ENCODE measurements at regions not wholly inside any gene's neighbourhood (a gene's known extent, or its start where the extent isn't known, plus 50 kb on each side); places are given as distances from the start of the nearest gene placed in this dataset.

DNA sequence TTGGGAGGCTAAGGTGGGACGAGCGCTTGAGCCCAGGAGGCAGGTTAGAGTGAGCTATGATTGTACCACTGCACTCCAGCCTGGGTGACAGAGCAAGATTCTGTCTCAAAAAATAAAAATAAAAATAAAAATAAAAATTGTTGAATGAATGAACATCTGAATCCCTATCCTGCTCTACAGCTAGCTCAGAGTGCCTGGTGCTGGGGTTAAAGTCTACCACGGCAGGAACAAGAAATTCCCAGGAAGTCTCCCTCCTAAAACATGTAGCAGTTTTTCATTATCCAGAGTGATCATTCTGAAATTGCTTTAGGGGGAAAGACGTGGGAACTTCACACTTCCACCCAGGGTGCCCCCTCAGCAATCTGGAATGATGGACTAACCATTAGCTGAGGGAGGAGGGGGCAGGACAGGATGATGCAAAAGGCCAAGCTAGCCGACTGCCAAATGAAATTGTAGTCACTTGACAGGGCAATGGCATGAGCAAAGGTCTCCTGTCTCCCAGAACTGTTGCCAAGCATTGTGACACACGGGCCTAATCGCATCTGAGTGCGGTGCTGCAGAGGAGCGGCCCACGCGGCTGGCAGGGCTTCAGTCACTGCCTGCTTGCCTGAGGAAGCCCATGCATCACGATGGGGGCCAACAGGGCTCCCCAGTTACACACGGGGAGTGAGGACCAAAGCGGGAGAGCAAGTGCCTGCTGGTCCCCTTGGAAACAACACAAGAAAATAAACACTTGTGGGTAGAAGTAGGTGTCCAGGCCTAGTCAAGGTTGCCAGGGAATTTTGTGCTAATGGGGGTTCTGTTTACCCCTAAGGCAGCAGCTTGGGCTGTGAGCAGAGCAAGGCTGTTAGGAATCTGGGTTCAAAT, 85.7 kb downstream of the NENF start:
- H3K36me3 ChIP-seq (ENCODE audit: control insufficient read depth, insufficient read depth, low read length): no peaks in the 10 kb centered on the region
- H3K27ac ChIP-seq (ENCODE audit: insufficient read depth, low read length): no peak overlapping the region
- no peak overlapping the region for H2AFZ ChIP-seq (ENCODE audit: low read length)
- H3K9ac ChIP-seq (ENCODE audit: insufficient read depth, low read length): no peak overlapping the region
- peak; percentile 78 to 85 for DNase-seq (ENCODE audit: low read depth in 2 of 2)
- no peaks in the 10 kb centered on the region for H3K9me3 ChIP-seq (ENCODE audit: control insufficient read depth, insufficient read depth, low read depth, low read length)
- TF ChIP-seq, protein P1, sequence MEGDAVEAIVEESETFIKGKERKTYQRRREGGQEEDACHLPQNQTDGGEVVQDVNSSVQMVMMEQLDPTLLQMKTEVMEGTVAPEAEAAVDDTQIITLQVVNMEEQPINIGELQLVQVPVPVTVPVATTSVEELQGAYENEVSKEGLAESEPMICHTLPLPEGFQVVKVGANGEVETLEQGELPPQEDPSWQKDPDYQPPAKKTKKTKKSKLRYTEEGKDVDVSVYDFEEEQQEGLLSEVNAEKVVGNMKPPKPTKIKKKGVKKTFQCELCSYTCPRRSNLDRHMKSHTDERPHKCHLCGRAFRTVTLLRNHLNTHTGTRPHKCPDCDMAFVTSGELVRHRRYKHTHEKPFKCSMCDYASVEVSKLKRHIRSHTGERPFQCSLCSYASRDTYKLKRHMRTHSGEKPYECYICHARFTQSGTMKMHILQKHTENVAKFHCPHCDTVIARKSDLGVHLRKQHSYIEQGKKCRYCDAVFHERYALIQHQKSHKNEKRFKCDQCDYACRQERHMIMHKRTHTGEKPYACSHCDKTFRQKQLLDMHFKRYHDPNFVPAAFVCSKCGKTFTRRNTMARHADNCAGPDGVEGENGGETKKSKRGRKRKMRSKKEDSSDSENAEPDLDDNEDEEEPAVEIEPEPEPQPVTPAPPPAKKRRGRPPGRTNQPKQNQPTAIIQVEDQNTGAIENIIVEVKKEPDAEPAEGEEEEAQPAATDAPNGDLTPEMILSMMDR (conservative IDR thresholded peaks at IDR 0.05 in 1 of 2, IDR thresholded peaks at IDR 0.05 in 1 of 2; ENCODE audit: low read depth in 1 of 2, low read length in 2 of 2): no peak
- no peak for TF ChIP-seq EZH2 (IDR thresholded peaks at IDR 0.05; ENCODE audit: low read length, missing control alignments)
- no peak overlapping the region for H3K4me3 ChIP-seq (replicated peaks in 1 of 4; ENCODE audit: control extremely low read depth in 1 of 4, insufficient read depth in 1 of 4, low read depth in 3 of 4, low read length in 4 of 4)
- H3K4me2 ChIP-seq (ENCODE audit: extremely low read depth, insufficient read depth, low read length): no peak overlapping the region
- H3K79me2 ChIP-seq (ENCODE audit: control insufficient read depth, insufficient read depth, low read length): no peaks in the 10 kb centered on the region
- peaks cover 10% of the 10 kb centered on the region for H3K27me3 ChIP-seq (ENCODE audit: control insufficient read depth, insufficient read depth, low read length)
- no peaks in the 10 kb centered on the region for H4K20me1 ChIP-seq (ENCODE audit: control insufficient read depth, extremely low read depth, insufficient read depth, low read length)
- peaks cover 3% of the 10 kb centered on the region for H3K4me1 ChIP-seq (ENCODE audit: control insufficient read depth, extremely low read depth, insufficient read depth, low read length)

DNA sequence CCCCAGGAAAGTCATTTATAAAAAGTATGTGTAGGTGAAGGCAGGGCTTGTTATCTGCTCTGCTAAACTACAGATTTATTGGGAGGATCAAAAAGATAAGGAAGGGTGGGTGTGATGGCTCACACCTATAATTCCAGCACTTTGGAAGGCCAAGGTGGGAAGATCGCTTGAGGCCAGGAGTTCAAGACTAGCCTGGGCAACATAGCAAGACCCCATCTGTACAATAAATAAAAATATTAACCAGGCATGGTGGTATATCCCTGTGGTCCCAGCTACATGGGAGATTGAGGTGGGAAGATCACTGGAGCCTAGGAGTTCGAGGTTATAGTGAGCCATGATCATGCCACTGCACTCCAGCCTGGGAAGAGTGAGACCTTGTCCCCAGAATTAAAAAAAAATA, 86.4 kb downstream of the NENF start:
- no peak overlapping the region for H3K4me3 ChIP-seq (replicated peaks in 1 of 4; ENCODE audit: control extremely low read depth in 1 of 4, insufficient read depth in 1 of 4, low read depth in 3 of 4, low read length in 4 of 4)
- H3K9ac ChIP-seq (ENCODE audit: insufficient read depth, low read length): no peak overlapping the region
- no peaks in the 10 kb centered on the region for H4K20me1 ChIP-seq (ENCODE audit: control insufficient read depth, extremely low read depth, insufficient read depth, low read length)
- H3K4me2 ChIP-seq (ENCODE audit: extremely low read depth, insufficient read depth, low read length): peak overlapping the region; percentile 11
- no peaks in the 10 kb centered on the region for H3K36me3 ChIP-seq (ENCODE audit: control insufficient read depth, insufficient read depth, low read length)
- H2AFZ ChIP-seq (ENCODE audit: low read length): no peak overlapping the region
- H3K79me2 ChIP-seq (ENCODE audit: control insufficient read depth, insufficient read depth, low read length): no peaks in the 10 kb centered on the region
- no peak overlapping the region for H3K27ac ChIP-seq (ENCODE audit: insufficient read depth, low read length)
- H3K4me1 ChIP-seq (ENCODE audit: control insufficient read depth, extremely low read depth, insufficient read depth, low read length): peaks cover 3% of the 10 kb centered on the region
- peaks cover 10% of the 10 kb centered on the region for H3K27me3 ChIP-seq (ENCODE audit: control insufficient read depth, insufficient read depth, low read length)
- DNase-seq (ENCODE audit: low read depth in 2 of 2): no peak
- TF ChIP-seq, protein P1 (conservative IDR thresholded peaks at IDR 0.05 in 1 of 2, IDR thresholded peaks at IDR 0.05 in 1 of 2; ENCODE audit: low read depth in 1 of 2, low read length in 2 of 2): no peak
- TF ChIP-seq EZH2 (IDR thresholded peaks at IDR 0.05; ENCODE audit: low read length, missing control alignments): no peak
- H3K9me3 ChIP-seq (ENCODE audit: control insufficient read depth, insufficient read depth, low read depth, low read length): no peaks in the 10 kb centered on the region

DNA sequence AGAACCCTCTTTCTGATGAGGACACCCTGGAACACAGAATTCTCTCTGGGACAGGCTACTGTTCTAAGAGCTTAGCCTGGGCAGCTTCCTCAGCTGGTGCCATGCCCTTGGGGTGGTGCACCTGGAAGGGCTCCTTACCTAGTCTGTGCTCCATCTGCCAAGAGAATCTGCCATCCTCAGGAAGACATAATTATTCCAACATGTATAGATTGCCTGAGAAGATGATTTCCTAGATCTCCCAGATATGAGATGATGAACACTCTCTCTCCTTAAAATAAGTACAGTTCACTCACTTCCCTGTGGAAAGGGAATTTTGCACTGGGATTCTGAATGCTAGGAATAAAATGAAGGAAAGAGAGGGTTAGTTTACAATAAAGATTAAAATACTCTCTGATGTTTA, 87.6 kb downstream of the NENF start:
- TF ChIP-seq EZH2 (IDR thresholded peaks at IDR 0.05; ENCODE audit: low read length, missing control alignments): no peak
- TF ChIP-seq, protein P1 (conservative IDR thresholded peaks at IDR 0.05 in 1 of 2, IDR thresholded peaks at IDR 0.05 in 1 of 2; ENCODE audit: low read depth in 1 of 2, low read length in 2 of 2): no peak
- no peaks in the 10 kb centered on the region for H3K36me3 ChIP-seq (ENCODE audit: control insufficient read depth, insufficient read depth, low read length)
- H3K4me1 ChIP-seq (ENCODE audit: control insufficient read depth, extremely low read depth, insufficient read depth, low read length): peaks cover 3% of the 10 kb centered on the region
- peaks cover 10% of the 10 kb centered on the region for H3K27me3 ChIP-seq (ENCODE audit: control insufficient read depth, insufficient read depth, low read length)
- H2AFZ ChIP-seq (ENCODE audit: low read length): no peak overlapping the region
- no peak overlapping the region for H3K4me2 ChIP-seq (ENCODE audit: extremely low read depth, insufficient read depth, low read length)
- DNase-seq (ENCODE audit: low read depth in 2 of 2): no peak
- no peak overlapping the region for H3K27ac ChIP-seq (ENCODE audit: insufficient read depth, low read length)
- H3K9me3 ChIP-seq (ENCODE audit: control insufficient read depth, insufficient read depth, low read depth, low read length): no peaks in the 10 kb centered on the region
- H3K79me2 ChIP-seq (ENCODE audit: control insufficient read depth, insufficient read depth, low read length): no peaks in the 10 kb centered on the region
- no peak overlapping the region for H3K9ac ChIP-seq (ENCODE audit: insufficient read depth, low read length)
- no peaks in the 10 kb centered on the region for H4K20me1 ChIP-seq (ENCODE audit: control insufficient read depth, extremely low read depth, insufficient read depth, low read length)
- H3K4me3 ChIP-seq (replicated peaks in 1 of 4; ENCODE audit: control extremely low read depth in 1 of 4, insufficient read depth in 1 of 4, low read depth in 3 of 4, low read length in 4 of 4): no peak overlapping the region

Data from fibroblast of lung (primary cell).